ENCODE measurements at regions not wholly inside any gene's neighbourhood (a gene's known extent, or its start where the extent isn't known, plus 50 kb on each side); places are given as distances from the start of the nearest gene placed in this dataset.

GRCh38 chr22:23404689-23405365, 175.3 kb downstream of the IGLL1 start:
- no peak overlapping the region for H3K4me2 ChIP-seq (ENCODE audit: insufficient read depth, low read length)

DNA sequence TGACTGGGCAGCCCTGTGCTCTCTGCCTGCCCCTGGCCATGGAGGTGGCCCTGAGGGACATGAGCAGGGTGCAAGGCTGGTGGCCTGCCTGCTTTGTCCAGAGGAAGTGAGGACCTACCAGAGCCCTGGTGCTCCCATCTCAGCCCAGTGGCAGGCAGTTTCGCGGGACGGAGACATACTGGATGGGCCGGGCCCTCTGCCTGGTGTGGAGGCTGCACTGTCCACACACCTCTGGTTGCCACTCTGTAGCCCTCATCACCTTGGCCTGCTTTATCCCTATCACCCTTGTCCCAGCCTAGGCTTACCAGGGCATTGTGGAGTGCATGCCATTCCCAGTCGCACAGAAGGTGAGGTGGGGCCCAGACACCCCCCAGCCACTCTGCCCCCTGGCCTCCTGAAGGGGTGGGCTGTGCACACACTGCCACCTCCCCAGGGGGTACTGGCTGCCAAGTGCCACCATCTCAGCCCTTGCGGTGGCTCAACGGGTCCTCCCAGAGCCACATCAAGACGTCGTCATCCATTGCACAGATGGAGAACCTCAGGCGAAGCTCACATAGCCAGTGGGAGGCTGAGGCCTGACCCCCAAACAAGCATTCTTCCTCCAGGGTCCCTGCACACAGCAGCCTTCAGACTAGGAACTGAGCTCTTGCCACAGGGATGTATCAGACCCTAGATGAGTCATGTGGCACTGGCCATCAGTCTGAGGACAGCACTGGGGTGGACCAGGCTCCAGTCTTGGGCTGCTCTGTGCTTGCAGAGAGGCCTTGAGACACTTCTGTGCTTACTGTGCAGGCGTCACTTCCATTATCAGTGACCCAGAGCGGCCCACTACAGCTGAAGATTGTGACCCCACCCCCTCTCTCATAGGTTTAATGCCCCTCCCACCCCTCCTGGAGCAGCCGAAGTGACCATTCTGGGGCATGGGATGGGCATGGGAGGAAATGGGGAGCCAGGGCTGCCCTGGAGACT, 176.1 kb downstream of the IGLL1 start:
- no peak overlapping the region for H3K4me3 ChIP-seq (ENCODE audit: low read depth in 1 of 2, low read length in 2 of 2)
- no peak overlapping the region for H2AFZ ChIP-seq (ENCODE audit: low read depth, low read length)
- no peaks in the 10 kb centered on the region for H4K20me1 ChIP-seq (ENCODE audit: insufficient read depth, low read length)
- ATAC-seq (ENCODE audit: insufficient read depth, low read depth) (no peak), DNase-seq (no peak)
- no peak overlapping the region for H3K27ac ChIP-seq (ENCODE audit: low read length)
- H3K36me3 ChIP-seq (ENCODE audit: insufficient read depth, low read length): no peaks in the 10 kb centered on the region
- no peaks in the 10 kb centered on the region for H3K9me3 ChIP-seq (ENCODE audit: insufficient read depth, low read length, severe bottlenecking)
- H3K79me2 ChIP-seq (ENCODE audit: insufficient read depth, low read length): no peaks in the 10 kb centered on the region
- H3K27me3 ChIP-seq (ENCODE audit: insufficient read depth, low read length, poor library complexity): no peaks in the 10 kb centered on the region
- H3K9ac ChIP-seq (ENCODE audit: low read depth, low read length): no peak overlapping the region
- no peaks in the 10 kb centered on the region for H3K4me1 ChIP-seq (ENCODE audit: insufficient read depth, low read length)
- TF ChIP-seq EZH2 (IDR thresholded peaks at IDR 0.05; ENCODE audit: borderline replicate concordance, low read depth, low read length, severe bottlenecking): no peak
- TF ChIP-seq, protein P1, sequence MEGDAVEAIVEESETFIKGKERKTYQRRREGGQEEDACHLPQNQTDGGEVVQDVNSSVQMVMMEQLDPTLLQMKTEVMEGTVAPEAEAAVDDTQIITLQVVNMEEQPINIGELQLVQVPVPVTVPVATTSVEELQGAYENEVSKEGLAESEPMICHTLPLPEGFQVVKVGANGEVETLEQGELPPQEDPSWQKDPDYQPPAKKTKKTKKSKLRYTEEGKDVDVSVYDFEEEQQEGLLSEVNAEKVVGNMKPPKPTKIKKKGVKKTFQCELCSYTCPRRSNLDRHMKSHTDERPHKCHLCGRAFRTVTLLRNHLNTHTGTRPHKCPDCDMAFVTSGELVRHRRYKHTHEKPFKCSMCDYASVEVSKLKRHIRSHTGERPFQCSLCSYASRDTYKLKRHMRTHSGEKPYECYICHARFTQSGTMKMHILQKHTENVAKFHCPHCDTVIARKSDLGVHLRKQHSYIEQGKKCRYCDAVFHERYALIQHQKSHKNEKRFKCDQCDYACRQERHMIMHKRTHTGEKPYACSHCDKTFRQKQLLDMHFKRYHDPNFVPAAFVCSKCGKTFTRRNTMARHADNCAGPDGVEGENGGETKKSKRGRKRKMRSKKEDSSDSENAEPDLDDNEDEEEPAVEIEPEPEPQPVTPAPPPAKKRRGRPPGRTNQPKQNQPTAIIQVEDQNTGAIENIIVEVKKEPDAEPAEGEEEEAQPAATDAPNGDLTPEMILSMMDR (IDR thresholded peaks at IDR 0.05; ENCODE audit: borderline replicate concordance, extremely low read depth, low read length, poor library complexity, severe bottlenecking): no peak
- no peak overlapping the region for H3K4me2 ChIP-seq (ENCODE audit: insufficient read depth, low read length)

More at GRCh38 chr22:23404689-23405365, 175.3 kb downstream of the IGLL1 start:
- H3K9ac ChIP-seq (ENCODE audit: low read depth, low read length): no peak overlapping the region
- H3K36me3 ChIP-seq (ENCODE audit: insufficient read depth, low read length): no peaks in the 10 kb centered on the region
- no peak overlapping the region for H3K27ac ChIP-seq (ENCODE audit: low read length)
- DNase-seq (peak; percentile 58), ATAC-seq (ENCODE audit: insufficient read depth, low read depth) (peak; percentile 79)
- H3K4me1 ChIP-seq (ENCODE audit: insufficient read depth, low read length): no peaks in the 10 kb centered on the region
- TF ChIP-seq, protein P1 (IDR thresholded peaks at IDR 0.05; ENCODE audit: borderline replicate concordance, extremely low read depth, low read length, poor library complexity, severe bottlenecking): no peak
- TF ChIP-seq EZH2 (IDR thresholded peaks at IDR 0.05; ENCODE audit: borderline replicate concordance, low read depth, low read length, severe bottlenecking): no peak
- H3K79me2 ChIP-seq (ENCODE audit: insufficient read depth, low read length): no peaks in the 10 kb centered on the region
- H3K4me3 ChIP-seq (ENCODE audit: low read depth in 1 of 2, low read length in 2 of 2): no peak overlapping the region
- no peak overlapping the region for H2AFZ ChIP-seq (ENCODE audit: low read depth, low read length)
- H4K20me1 ChIP-seq (ENCODE audit: insufficient read depth, low read length): no peaks in the 10 kb centered on the region
- H3K9me3 ChIP-seq (ENCODE audit: insufficient read depth, low read length, severe bottlenecking): no peaks in the 10 kb centered on the region
- H3K27me3 ChIP-seq (ENCODE audit: insufficient read depth, low read length, poor library complexity): no peaks in the 10 kb centered on the region

- H3K27me3 ChIP-seq (ENCODE audit: insufficient read depth, low read length, poor library complexity): no peaks in the 10 kb centered on the region
- no peaks in the 10 kb centered on the region for H3K9me3 ChIP-seq (ENCODE audit: insufficient read depth, low read length, severe bottlenecking)
- no peaks in the 10 kb centered on the region for H3K4me1 ChIP-seq (ENCODE audit: insufficient read depth, low read length)
- H3K9ac ChIP-seq (ENCODE audit: low read depth, low read length): no peak overlapping the region
- no peaks in the 10 kb centered on the region for H3K79me2 ChIP-seq (ENCODE audit: insufficient read depth, low read length)
- ATAC-seq (ENCODE audit: insufficient read depth, low read depth): no peak
- no peak overlapping the region for H3K27ac ChIP-seq (ENCODE audit: low read length)
- H3K4me2 ChIP-seq (ENCODE audit: insufficient read depth, low read length): no peak overlapping the region
- no peaks in the 10 kb centered on the region for H4K20me1 ChIP-seq (ENCODE audit: insufficient read depth, low read length)
- no peak overlapping the region for H2AFZ ChIP-seq (ENCODE audit: low read depth, low read length)
- TF ChIP-seq, protein P1 (IDR thresholded peaks at IDR 0.05; ENCODE audit: borderline replicate concordance, extremely low read depth, low read length, poor library complexity, severe bottlenecking): no peak
- TF ChIP-seq EZH2 (IDR thresholded peaks at IDR 0.05; ENCODE audit: borderline replicate concordance, low read depth, low read length, severe bottlenecking): no peak
- H3K4me3 ChIP-seq (ENCODE audit: low read depth in 1 of 2, low read length in 2 of 2): no peak overlapping the region
- no peaks in the 10 kb centered on the region for H3K36me3 ChIP-seq (ENCODE audit: insufficient read depth, low read length)
- DNase-seq: no peak
Measured at GRCh38 chr22:23403152-23403719, 176.9 kb downstream of the IGLL1 start.

Measured in DND-41 (cell line).